HCT116 (cell line): ENCODE measurements at regions not wholly inside any gene's neighbourhood (a gene's known extent, or its start where the extent isn't known, plus 50 kb on each side); places are given as distances from the start of the nearest gene placed in this dataset.

Source experiments
- EZH2phosphoT487 ChIP-seq: fragments of 200-600 bp; IDR thresholded peaks from 2 replicates; pipeline ENCODE4 v1.6.1; 2018; ENCODE audit warnings: antibody characterized with exemption, borderline replicate concordance
- POLR2A ChIP-seq: IDR thresholded peaks from 2 replicates; pipeline ENCODE4 v1.7.0; 2011; ENCODE audit warnings: borderline replicate concordance; ENCODE audit not compliant: insufficient read depth, insufficient read length; ENCODE audit errors: extremely low read depth
- POLR2AphosphoS5 ChIP-seq: IDR thresholded peaks from 2 replicates; pipeline ENCODE4 v1.6.1; 2011; ENCODE audit warnings: mild to moderate bottlenecking, low read depth, low read length, moderate library complexity
- SIN3A ChIP-seq: IDR thresholded peaks from 2 replicates; pipeline ENCODE4 v1.6.1; 2012; ENCODE audit warnings: low read depth

DNA sequence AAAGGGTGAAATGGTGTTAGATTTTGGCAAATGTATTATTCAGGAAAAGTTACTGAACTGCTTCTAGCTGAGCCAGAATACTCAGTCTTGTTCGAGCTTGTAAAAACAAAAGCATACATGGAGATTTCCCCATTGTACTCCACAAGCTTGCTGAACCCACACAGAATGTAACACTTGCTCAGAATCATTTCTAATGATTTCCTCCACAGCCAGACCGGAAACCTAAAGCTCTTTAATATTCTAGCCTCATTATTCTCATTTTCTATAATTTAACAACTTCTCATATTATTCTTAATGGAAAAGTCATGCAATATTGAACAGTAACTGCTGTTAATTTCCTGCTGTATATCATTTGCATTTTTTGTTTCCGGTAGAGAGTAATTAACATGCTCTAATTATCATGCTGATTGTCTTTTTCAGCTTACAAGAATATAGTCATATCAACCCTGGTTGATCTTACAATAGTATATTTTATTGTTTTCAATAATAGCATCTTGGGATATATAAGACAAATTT is 1387.5 kb upstream of the EYS start:
- TF ChIP-seq POLR2AphosphoS5 = no peak
- TF ChIP-seq SIN3A = no peak
- no peak for TF ChIP-seq POLR2A
- no peak for TF ChIP-seq EZH2phosphoT487
